Esophagus (tissue), 2 donors: ENCODE measurements at regions not wholly inside any gene's neighbourhood (a gene's known extent, or its start where the extent isn't known, plus 50 kb on each side); places are given as distances from the start of the nearest gene placed in this dataset.
A peak's percentile ranks its signal among the peaks of the same experiment; 100 is the strongest.

Source experiments
- H3K27ac ChIP-seq, 2 donors: one replicate each; pipeline ENCODE4 v1.5.1; 2013; ENCODE audit warnings: low read depth in 2 of 2, mild to moderate bottlenecking in 2 of 2, inconsistent platforms in 1 of 2, low read length in 1 of 2, moderate library complexity in 1 of 2
- H3K27me3 ChIP-seq, 2 donors: one replicate each; pipeline ENCODE4 v1.6.1; 2013; ENCODE audit warnings: low read length in 2 of 2, control low read depth in 1 of 2, mild to moderate bottlenecking in 1 of 2; ENCODE audit not compliant: insufficient read depth in 2 of 2, control insufficient read depth in 1 of 2
- H3K36me3 ChIP-seq, 2 donors: one replicate each; pipeline ENCODE4 v1.6.1; 2013; ENCODE audit warnings: low read length in 1 of 2; ENCODE audit not compliant: control insufficient read depth in 2 of 2, insufficient read depth in 2 of 2
- H3K4me1 ChIP-seq, 2 donors: one replicate each; pipeline ENCODE4 v1.6.1; 2013; ENCODE audit warnings: low read length in 1 of 2; ENCODE audit not compliant: control insufficient read depth in 2 of 2, insufficient read depth in 2 of 2
- H3K4me3 ChIP-seq, 2 donors: one replicate each; pipeline ENCODE4 v1.5.1; 2013; ENCODE audit warnings: low read length in 2 of 2, mild to moderate bottlenecking in 2 of 2, low read depth in 1 of 2, moderate library complexity in 1 of 2
- H3K9me3 ChIP-seq, 2 donors: one replicate each; pipeline ENCODE4 v1.6.1; 2013; ENCODE audit warnings: mild to moderate bottlenecking in 2 of 2, low read depth in 1 of 2, low read length in 1 of 2, moderate library complexity in 1 of 2; ENCODE audit not compliant: control insufficient read depth in 2 of 2, insufficient read depth in 1 of 2
- WGBS, 2 donors: extraction: QIAGEN DNeasy Blood & Tissue Kit; methylation state at CpG; one replicate each; pipeline ENCODE4 v1.1.7; 2013; 5-methylcytosine and 5-hydroxymethylcytosine counted together
- donor health status: healthy with polysubstance abuse.
- donor health status: Bipolar disorder and iron deficiency.

DNA sequence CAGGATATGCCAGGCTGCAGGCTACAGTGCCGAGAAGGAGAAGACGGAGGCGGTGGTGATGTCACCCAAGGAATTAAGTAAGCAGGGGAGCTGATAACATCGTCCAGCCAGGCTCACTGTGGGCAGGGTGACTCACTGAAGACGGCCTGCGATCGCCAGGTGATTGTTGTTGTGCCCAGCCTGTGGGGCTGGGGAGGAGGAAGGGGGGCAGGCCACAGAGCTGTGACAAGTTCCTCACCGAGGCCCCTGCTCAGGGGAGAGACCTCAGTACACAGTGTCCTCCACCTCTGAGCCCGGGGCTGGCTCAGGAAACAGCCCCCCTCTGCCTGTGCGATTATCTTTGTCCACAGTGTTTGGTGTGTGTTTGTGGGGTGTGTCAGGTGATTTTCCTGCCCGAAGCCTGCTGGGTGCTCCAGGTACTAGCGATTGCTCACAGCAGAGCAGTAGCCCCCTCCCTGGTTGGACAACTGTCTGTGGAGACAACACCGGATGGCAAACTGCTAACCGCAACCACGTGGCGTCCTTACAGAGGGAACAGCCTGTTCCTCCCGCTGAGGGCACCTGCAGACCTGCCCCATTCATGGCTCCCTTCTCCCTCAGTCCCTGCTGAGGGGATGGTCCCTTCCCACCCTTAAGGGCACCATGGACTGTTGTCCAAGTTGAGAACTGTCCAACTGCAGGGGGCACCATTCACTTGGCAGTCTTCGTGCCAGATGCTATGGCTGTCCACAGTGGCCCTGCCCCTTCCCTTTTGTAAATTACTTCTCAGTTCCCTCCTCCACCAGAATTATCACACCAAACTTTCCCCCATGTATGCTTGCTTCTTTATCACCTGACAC lies 95.1 kb downstream of the ZFP36L2 start:
- H3K9me3 ChIP-seq = no peaks in the 10 kb centered on the region
- 38 to 39% methylated on average over 18 of the region's 18 CpGs for WGBS, 2 donors
- H3K4me1 ChIP-seq = peaks cover 6 to 32% of the 10 kb centered on the region in 2 donors
- H3K4me3 ChIP-seq = no peak overlapping the region
- peaks cover 0 to 3% of the 10 kb centered on the region in 2 donors for H3K36me3 ChIP-seq
- no peaks in the 10 kb centered on the region for H3K27me3 ChIP-seq
- peak overlapping the region; percentile 82 to 91 for H3K27ac ChIP-seq

DNA sequence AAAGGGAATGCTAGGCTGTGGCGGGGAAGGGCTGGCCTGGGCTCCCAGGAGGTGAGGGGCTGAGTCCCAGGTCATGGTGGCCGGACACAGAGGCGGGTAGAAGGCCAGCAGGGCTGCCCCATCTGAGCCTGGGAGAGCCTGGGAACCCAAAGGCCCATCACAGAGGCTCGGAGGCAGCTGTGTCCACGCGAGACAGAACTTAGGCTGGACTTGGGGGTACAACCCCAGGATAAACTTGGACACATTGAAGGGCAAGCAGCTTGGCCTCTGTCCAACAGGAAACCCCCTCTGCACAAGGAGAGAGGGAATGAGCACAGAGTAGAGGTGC lies 95.9 kb downstream of the ZFP36L2 start:
- no peak overlapping the region for H3K4me3 ChIP-seq

GRCh38 chr2:43129676-43130547 lies 96.5 kb downstream of the ZFP36L2 start:
- peaks cover 2 to 30% of the 10 kb centered on the region in 2 donors for H3K4me1 ChIP-seq
- 62 to 70% methylated on average over 14 of the region's 14 CpGs for WGBS, 2 donors

More for the DNA sequence above, 95.9 kb downstream of the ZFP36L2 start:
- 90 to 100% methylated on average over 6 of the region's 6 CpGs for WGBS, 2 donors
- H3K4me1 ChIP-seq = peaks cover 2 to 31% of the 10 kb centered on the region in 2 donors
- no peaks in the 10 kb centered on the region for H3K27me3 ChIP-seq
- H3K27ac ChIP-seq = peak overlapping the region; percentile 82 to 91
- H3K9me3 ChIP-seq = no peaks in the 10 kb centered on the region
- peaks cover 0 to 3% of the 10 kb centered on the region in 2 donors for H3K36me3 ChIP-seq

GRCh38 chr2:43128559-43128955 lies 97.8 kb downstream of the ZFP36L2 start:
- peak overlapping the region in 1 of 2 donors; percentile 5 for H3K27ac ChIP-seq
- no peak overlapping the region for H3K4me3 ChIP-seq
- 84 to 93% methylated on average over 5 of the region's 5 CpGs for WGBS, 2 donors
- no peaks in the 10 kb centered on the region for H3K9me3 ChIP-seq
- no peaks in the 10 kb centered on the region for H3K27me3 ChIP-seq
- H3K4me1 ChIP-seq = peaks cover under 1 to 22% of the 10 kb centered on the region in 2 donors
- H3K36me3 ChIP-seq = peaks cover 0 to under 1% of the 10 kb centered on the region in 2 donors

More at GRCh38 chr2:43129676-43130547, 96.5 kb downstream of the ZFP36L2 start:
- Histone ChIP-seq H3K27me3 (no peaks in the 10 kb centered on the region), H3K9me3 (no peaks in the 10 kb centered on the region), H3K4me3 (no peak overlapping the region), H3K27ac (peak overlapping the region; percentile 82 to 91), H3K36me3 (peaks cover 0 to 3% of the 10 kb centered on the region in 2 donors)

- WGBS, 2 donors = 83 to 87% methylated on average over 8 of the region's 8 CpGs
Observed at GRCh38 chr2:43127941-43128558, 98.4 kb downstream of the ZFP36L2 start.

GRCh38 chr2:43127208-43127940 lies 99.0 kb downstream of the ZFP36L2 start:
- 74 to 75% methylated on average over 24 of the region's 24 CpGs for WGBS, 2 donors
- Histone ChIP-seq H3K36me3 (no peaks in the 10 kb centered on the region), H3K9me3 (no peaks in the 10 kb centered on the region), H3K27ac (no peak overlapping the region), H3K27me3 (no peaks in the 10 kb centered on the region), H3K4me3 (peak overlapping the region in 1 of 2 donors; percentile 13), H3K4me1 (peaks cover 0 to 17% of the 10 kb centered on the region in 2 donors)

More at GRCh38 chr2:43127941-43128558, 98.4 kb downstream of the ZFP36L2 start:
- Histone ChIP-seq H3K4me3 (peak overlapping the region in 1 of 2 donors; percentile 13), H3K27me3 (no peaks in the 10 kb centered on the region), H3K4me1 (peaks cover 0 to 20% of the 10 kb centered on the region in 2 donors), H3K27ac (peak overlapping the region in 1 of 2 donors; percentile 41), H3K36me3 (no peaks in the 10 kb centered on the region), H3K9me3 (no peaks in the 10 kb centered on the region)

DNA sequence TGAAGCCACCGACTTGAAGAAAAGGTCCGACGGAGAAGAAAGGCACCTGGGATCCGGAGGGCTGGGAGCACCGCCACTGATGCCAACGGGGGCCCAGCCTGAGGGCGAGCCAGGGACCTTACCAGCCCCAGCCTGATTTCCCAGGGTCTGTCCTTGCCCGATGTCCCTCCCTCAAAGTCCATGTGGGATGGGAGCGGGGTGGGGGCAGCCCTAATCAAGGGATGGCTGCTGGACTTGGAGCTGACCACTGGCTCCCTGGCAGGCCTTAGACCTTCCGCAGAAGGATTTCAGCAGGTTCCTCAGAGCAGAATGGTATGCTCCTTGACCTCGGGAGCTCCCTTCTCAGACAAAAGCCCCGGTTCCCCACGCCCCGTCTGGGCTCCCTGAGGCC lies 99.6 kb downstream of the ZFP36L2 start:
- Histone ChIP-seq H3K27ac (no peak overlapping the region), H3K9me3 (no peaks in the 10 kb centered on the region), H3K4me1 (peaks cover 0 to 14% of the 10 kb centered on the region in 2 donors), H3K36me3 (no peaks in the 10 kb centered on the region), H3K4me3 (no peak overlapping the region), H3K27me3 (no peaks in the 10 kb centered on the region)
- WGBS, 2 donors = 94 to 96% methylated on average over 14 of the region's 14 CpGs

- 87% methylated on average over 12 of the region's 12 CpGs for WGBS, 2 donors
- Histone ChIP-seq H3K27ac (no peak overlapping the region), H3K36me3 (no peaks in the 10 kb centered on the region), H3K9me3 (no peaks in the 10 kb centered on the region), H3K4me1 (peaks cover 0 to under 1% of the 10 kb centered on the region in 2 donors), H3K27me3 (no peaks in the 10 kb centered on the region), H3K4me3 (no peak overlapping the region)
Observed at GRCh38 chr2:43125090-43125998, 101.1 kb downstream of the ZFP36L2 start.
